HG03565 (cell line): ENCODE measurements at regions not wholly inside any gene's neighbourhood (a gene's known extent, or its start where the extent isn't known, plus 50 kb on each side); places are given as distances from the start of the nearest gene placed in this dataset.

Experiments
- ATAC-seq: cut with Tn5 transposase; IDR thresholded peaks from one replicate; pipeline ENCODE4 v1.9.1; 2021; ENCODE audit warnings: mild to moderate bottlenecking, moderate library complexity; ENCODE audit not compliant: unreplicated experiment

- ATAC-seq: no peak
These were observed 310.9 kb upstream of the ANO3 start for GRCh38 chr11:26021017-26021416.

DNA sequence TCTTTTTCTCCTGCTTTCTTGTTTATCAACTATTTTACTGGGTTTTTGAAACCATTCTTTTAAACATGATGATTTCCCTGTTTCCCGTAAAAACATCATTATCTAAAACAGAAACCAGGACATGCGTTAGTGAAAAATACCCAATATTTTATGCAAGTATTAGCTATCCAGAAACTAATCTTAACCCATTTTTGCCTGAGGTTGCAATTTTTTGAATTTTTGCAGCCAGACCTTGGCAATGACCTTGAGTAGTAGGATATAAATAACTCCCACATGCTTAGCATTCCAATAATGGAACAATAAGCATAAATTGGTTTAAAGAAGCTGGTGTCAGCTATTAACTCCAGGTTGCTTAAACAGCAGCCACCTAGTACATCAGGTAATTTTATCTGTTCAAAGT is 308.9 kb upstream of the ANO3 start:
- no peak for ATAC-seq

DNA sequence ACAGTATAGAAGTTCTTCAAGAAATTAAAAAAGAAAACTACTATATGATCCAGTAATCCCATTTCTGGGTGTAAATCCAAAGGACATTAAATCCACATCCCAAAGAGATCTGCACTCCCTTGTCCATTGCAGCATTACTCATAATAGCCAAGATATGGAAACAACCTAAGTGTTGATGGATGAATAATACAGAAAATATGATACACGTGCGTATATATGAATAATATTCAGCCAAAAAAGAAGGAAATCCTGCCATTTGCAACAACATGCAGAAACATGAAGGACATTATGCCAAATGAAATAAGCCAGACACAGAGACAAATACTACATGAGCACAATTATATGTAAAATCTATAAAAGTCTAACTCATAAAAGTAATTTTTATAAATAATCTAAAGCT is 306.3 kb upstream of the ANO3 start:
- ATAC-seq: no peak

GRCh38 chr11:26026078-26026477 is 305.9 kb upstream of the ANO3 start:
- no peak for ATAC-seq

- no peak for ATAC-seq
These were observed 304.0 kb upstream of the ANO3 start for GRCh38 chr11:26027887-26028286.

GRCh38 chr11:26028393-26028911 is 303.5 kb upstream of the ANO3 start:
- no peak for ATAC-seq

DNA sequence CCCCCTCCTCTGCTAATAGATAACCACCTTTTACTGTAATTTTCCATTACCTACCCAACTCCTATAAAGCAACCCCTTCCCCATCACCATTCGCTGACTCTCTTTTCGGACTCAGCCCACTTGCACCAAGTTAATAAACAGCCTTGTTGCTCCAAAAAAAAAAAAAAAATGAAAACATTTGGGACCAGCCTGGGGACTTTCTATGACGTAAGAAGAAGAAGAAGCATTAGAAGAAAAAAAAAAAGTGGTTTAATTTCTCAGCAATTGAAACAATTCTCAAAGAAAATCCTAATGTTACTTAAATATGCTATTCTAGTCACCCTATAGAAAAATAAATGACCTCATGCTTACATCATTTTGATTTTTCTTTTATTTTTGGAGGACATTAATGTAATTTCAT is 301.5 kb upstream of the ANO3 start:
- ATAC-seq: no peak

DNA sequence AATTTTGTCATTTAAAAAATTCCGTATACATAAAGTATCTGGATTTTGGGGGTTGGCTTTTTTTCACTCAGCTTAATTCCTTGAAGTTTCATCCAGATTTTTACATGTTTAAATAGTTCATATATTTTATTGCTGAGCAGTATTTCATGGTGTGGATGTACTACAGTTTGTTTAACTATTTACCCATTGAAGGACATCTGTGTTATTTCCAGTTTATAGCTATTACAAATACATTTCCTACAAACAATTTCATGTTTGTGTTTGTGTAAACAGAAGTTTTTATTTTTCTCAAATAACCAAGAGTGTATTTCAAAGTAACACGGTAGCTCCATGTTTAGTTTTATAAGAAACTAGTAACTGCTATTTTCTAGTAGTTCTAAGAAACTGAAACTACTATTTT is 299.7 kb upstream of the ANO3 start:
- ATAC-seq: no peak

- no peak for ATAC-seq
These were observed 296.2 kb upstream of the ANO3 start for GRCh38 chr11:26035696-26036095.

GRCh38 chr11:26037716-26038115 is 294.2 kb upstream of the ANO3 start:
- peak; percentile 40 for ATAC-seq

DNA sequence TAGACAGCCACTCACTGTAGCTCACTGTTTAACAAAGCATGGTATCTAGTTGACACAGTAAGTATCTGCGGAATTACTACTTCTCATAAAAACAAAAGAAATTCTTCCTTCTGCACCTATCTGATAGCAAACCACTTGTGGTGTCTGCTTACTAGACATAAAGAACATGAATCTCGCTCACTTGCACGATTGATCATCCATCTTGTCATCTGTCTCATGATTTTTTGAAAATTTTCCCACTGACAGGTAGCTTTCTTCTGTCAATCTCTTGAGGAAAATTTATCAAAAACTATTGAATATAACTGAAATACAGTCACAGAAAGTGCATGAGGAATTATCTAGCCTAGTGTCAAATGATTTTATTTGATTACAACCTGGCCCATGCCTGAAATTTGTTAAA is 291.6 kb upstream of the ANO3 start:
- ATAC-seq: no peak

DNA sequence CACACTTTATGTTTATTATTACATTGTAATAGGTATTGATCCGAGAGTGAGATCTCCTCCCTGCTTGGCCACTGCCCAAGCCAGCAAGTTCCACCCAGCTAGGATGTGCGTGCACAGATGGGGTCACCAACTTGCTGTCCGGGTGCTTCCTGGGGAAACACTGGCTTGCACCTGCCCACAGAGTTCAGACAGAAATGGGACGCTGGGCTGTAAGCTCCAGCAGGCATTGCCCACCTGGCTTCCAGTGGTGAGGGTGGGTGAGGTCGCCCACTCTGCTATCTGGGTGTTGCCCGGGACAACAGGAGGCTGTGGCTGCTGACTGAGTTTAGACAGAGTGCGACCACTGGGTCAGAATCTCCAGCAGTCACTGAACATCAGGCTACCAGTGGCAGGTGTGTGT is 289.8 kb upstream of the ANO3 start:
- no peak for ATAC-seq

- peak; percentile 47 for ATAC-seq
These were observed 288.3 kb upstream of the ANO3 start for GRCh38 chr11:26043665-26044064.

DNA sequence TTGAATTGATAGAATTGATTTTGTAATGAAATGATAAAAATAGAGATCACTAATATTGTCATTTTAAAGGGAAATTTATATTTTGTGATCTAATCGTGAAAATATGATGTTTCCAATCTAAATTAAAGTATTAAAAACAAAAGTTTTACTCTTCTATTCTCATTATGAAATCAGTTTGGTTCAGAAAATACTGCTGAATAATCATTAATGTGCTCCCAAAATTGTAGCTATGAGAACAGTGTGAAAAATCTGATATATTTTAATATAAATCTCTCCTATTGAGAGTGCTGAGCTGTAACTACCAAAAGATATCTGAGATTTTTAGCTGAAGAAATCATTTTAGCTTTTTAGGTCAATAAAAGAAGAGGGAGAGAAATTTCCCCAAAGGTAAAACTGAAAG is 287.5 kb upstream of the ANO3 start:
- no peak for ATAC-seq

GRCh38 chr11:26045082-26045481 is 286.8 kb upstream of the ANO3 start:
- no peak for ATAC-seq

- no peak for ATAC-seq
These were observed 283.7 kb upstream of the ANO3 start for GRCh38 chr11:26048271-26048670.

DNA sequence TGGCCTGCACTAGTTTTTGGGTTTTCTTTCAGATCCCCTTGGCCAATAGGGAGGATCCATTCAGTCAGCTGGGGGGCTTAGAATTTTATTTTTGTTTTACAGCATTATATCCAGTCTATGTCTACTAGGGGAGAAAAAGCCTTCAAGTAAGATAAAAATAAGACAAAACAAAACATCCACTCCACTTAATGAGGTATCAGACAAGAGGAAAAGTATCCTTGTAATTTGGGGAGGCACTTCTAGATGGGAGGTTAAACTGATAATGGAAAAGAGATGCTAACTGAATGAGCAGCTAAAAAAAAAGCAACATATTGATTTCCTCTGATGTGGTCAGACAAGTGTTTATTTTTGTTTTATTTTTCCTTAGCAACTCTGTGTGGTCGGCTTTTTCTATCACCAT is 278.0 kb upstream of the ANO3 start:
- no peak for ATAC-seq

DNA sequence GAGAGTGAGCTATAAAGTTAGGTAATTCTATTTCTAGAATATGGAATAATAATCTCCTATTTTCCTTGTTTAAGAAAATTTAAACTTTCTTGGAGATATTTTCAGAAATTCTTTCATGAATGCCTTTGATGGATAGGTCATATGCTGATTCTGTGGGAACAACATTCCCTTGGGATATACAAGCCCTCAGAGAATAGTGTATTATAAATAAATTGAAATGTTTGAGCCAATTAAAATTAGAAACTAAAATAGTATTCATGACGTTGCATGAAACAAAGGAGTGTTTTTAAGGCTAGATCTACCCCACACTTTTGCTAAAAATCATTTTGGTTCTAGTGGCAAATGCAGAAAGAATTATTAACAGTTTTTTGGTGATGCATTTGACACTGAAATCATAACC is 269.3 kb upstream of the ANO3 start:
- ATAC-seq: no peak

- no peak for ATAC-seq
These were observed 268.0 kb upstream of the ANO3 start for GRCh38 chr11:26063915-26064314.

DNA sequence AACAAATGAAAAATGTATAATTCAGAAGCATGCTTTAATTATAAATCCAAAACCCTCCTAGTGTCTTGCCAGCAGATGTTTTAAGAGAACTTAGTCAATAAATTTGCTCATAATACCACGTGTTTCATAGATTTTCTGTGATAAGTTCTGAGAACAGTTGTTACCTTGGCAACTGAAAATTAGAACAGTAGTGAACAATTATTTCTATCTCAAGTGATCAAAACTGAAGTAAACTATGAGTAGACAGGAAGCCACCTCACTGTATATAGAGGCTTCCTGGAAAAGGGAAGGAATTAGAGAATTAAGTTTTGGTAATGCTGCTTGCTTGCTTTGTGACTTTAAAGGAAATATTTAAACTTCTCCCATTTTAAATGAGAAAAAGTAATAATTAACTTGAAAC is 266.0 kb upstream of the ANO3 start:
- no peak for ATAC-seq

DNA sequence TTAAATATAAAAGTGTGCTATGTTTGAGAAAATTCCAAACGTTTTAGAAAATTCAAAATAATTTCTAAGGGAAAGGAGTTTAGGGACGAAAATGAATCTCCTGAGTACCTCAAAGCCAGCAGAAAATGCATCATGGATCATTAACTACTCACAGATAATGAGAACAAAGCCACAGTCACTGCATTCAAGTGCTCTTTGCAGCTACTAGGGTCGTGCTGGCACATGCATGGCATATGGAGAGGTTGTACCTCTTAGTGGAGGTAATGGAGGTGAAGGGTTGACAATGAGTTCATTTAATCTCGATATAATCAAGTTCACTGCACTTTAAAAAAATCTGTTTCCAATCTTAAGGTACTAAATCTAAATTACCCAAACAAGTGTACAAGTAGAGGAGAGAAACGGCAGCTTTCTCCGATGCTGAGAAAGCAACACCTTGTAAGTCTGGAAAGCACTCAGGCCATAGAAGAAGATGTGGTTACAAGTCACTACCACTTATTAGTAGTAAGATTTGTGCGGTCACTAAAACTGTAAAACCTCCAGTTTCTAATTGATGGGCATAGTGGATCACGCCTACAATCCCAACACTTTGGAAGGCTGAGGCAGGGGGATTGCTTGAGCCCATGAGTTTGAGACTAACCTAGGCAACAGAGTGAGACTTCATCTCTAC is 261.1 kb upstream of the ANO3 start:
- ATAC-seq: no peak

- no peak for ATAC-seq
These were observed 259.2 kb upstream of the ANO3 start for GRCh38 chr11:26072614-26073153.

DNA sequence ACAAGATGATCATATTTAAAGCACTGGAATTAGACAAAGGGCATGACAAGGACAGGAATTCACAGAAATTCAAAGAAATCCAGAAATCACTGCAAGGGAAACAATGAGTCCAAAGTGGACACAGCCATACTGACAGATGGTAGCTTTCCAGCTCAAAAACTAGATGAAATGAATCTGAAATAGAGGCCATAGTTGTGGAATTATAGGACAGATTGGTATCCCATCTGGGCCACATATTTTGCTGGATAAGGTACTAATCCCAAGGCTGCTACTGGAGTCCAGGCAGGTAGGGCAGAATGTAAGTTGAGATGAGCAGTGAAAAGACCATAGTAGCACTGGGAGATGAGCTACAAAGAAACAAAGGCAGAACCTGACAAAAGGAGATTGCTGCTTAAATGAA is 258.3 kb upstream of the ANO3 start:
- no peak for ATAC-seq
